ENCODE measurements at regions not wholly inside any gene's neighbourhood (a gene's known extent, or its start where the extent isn't known, plus 50 kb on each side); places are given as distances from the start of the nearest gene placed in this dataset.

DNA sequence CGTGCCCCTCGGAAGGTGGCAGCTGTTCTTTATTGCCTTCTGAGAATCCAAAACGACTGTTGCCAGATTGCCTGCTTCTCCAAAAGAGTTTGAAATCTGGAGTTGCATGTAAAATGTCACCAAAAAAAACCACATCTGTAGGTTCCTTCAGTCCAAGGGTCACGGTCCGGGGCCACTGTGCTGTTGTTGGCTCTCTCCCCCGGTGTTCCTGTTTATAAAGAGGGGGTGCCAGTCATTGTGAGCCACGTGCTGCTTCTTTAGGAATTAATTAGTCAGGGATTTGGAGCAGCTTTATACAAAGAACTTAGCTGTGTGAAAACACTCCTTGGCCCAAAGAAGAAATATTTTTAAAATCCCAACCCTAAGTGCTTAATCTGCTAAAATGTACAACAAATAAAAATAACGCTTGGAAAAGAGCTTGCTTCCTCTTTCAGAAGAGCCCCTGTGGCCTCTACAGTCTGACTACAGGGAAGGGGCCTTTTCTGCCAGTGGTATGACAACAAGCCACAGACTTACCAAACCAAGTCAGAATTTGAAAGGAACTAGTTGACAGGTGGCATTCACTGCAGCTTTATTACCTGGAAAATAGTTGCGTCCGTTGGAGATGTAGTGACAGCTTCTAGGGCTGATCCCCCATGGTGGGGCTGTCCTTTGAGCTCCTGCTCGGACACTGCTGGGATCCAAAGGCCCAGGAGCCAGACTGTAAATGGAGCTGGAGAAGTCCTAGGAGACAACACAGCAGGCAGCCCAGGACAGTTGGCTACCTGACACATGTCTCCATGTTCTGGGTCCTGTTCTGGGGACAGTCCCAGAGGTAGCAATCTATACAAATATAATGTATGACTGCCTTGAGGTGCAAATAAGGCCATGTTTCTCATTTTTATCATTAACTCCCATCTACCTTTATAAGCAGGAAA lies 84.5 kb upstream of the SLC1A4 start:
- Histone ChIP-seq H2BK12ac (ENCODE audit: insufficient read length, low read depth, low read length) (no peak overlapping the region), H3K18ac (ENCODE audit: insufficient read length, low read depth, low read length) (no peak overlapping the region), H3K23me2 (ENCODE audit: insufficient read length, low read depth, low read length, poor library complexity, severe bottlenecking) (no peaks in the 10 kb centered on the region), H2BK120ac (ENCODE audit: low read depth, low read length, poor library complexity, severe bottlenecking) (no peak overlapping the region), H3K9me3 (ENCODE audit: control insufficient read depth, low read depth, low read length) (no peaks in the 10 kb centered on the region), H3K56ac (ENCODE audit: insufficient read length, low read depth, low read length) (no peak overlapping the region), H3T11ph (ENCODE audit: low read length) (no peak overlapping the region), H3K4me2 (ENCODE audit: insufficient read depth, insufficient read length, low read length) (no peak overlapping the region), H3K27me3 (ENCODE audit: insufficient read depth, low read length) (no peaks in the 10 kb centered on the region), H3K79me2 (ENCODE audit: insufficient read depth, low read length) (no peaks in the 10 kb centered on the region), H3K23ac (ENCODE audit: insufficient read length, low read depth, low read length) (no peak overlapping the region), H2BK15ac (ENCODE audit: low read depth, low read length) (no peak overlapping the region), H4K5ac (ENCODE audit: insufficient read length, low read depth, low read length) (no peak overlapping the region), H2BK5ac (ENCODE audit: insufficient read length, low read length) (no peak overlapping the region), H3K14ac (ENCODE audit: insufficient read depth, low read length) (no peak overlapping the region), H2BK20ac (ENCODE audit: low read depth, low read length, poor library complexity, severe bottlenecking) (no peak overlapping the region), H3K79me1 (ENCODE audit: insufficient read depth, low read depth, low read length, poor library complexity, severe bottlenecking) (no peaks in the 10 kb centered on the region), H4K20me1 (ENCODE audit: control insufficient read depth, insufficient read depth, insufficient read length) (no peaks in the 10 kb centered on the region), H4K8ac (replicated peaks; ENCODE audit: insufficient read length, low read depth, low read length) (no peak overlapping the region), H4K91ac (ENCODE audit: insufficient read length, low read depth, low read length) (no peak overlapping the region), H3K4ac (ENCODE audit: low read depth, low read length) (no peak overlapping the region), H3K4me1 (ENCODE audit: insufficient read depth, low read length) (no peaks in the 10 kb centered on the region; the same call in 1 of the 2 replicates), H2AFZ (ENCODE audit: low read length) (no peak overlapping the region), H3K27ac (ENCODE audit: insufficient read length, low read depth, low read length) (no peak overlapping the region), H3K9ac (ENCODE audit: extremely low read depth, insufficient read length, low read length) (no peak overlapping the region), H2AK5ac (ENCODE audit: insufficient read length, low read length) (no peak overlapping the region)
- no CpG with 5 or more reads among the region's 11 CpGs for WGBS (ENCODE audit: extremely low coverage, insufficient read length, low lambda C conversion rate)
- DNase-seq: no peak
- Mint-ChIP-seq H3K9me3 (no peaks in the 10 kb centered on the region; a peak in 1 of 5 replicates), H3K4me3 (no peak overlapping the region), H3K4me1 (peaks cover 12 to 23% of the 10 kb centered on the region in 2 experiments), H3K27ac (no peak overlapping the region), H3K36me3 (ENCODE audit: insufficient read depth in 1 of 3, low read depth in 3 of 3) (no peaks in the 10 kb centered on the region), H3K27me3 (ENCODE audit: low read depth) (peaks cover 3% of the 10 kb centered on the region)
- TF ChIP-seq, protein P1, sequence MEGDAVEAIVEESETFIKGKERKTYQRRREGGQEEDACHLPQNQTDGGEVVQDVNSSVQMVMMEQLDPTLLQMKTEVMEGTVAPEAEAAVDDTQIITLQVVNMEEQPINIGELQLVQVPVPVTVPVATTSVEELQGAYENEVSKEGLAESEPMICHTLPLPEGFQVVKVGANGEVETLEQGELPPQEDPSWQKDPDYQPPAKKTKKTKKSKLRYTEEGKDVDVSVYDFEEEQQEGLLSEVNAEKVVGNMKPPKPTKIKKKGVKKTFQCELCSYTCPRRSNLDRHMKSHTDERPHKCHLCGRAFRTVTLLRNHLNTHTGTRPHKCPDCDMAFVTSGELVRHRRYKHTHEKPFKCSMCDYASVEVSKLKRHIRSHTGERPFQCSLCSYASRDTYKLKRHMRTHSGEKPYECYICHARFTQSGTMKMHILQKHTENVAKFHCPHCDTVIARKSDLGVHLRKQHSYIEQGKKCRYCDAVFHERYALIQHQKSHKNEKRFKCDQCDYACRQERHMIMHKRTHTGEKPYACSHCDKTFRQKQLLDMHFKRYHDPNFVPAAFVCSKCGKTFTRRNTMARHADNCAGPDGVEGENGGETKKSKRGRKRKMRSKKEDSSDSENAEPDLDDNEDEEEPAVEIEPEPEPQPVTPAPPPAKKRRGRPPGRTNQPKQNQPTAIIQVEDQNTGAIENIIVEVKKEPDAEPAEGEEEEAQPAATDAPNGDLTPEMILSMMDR (conservative IDR thresholded peaks at IDR 0.05): no peak

Measured in H9 (cell line).